Hippocampal formation (tissue), 2 donors: ENCODE measurements at regions not wholly inside any gene's neighbourhood (a gene's known extent, or its start where the extent isn't known, plus 50 kb on each side); places are given as distances from the start of the nearest gene placed in this dataset.

Source experiments
- DNase-seq, 2 donors: peaks; one replicate each; lab custom pipeline; 2025; lab: John Stamatoyannopoulos, UW

DNA sequence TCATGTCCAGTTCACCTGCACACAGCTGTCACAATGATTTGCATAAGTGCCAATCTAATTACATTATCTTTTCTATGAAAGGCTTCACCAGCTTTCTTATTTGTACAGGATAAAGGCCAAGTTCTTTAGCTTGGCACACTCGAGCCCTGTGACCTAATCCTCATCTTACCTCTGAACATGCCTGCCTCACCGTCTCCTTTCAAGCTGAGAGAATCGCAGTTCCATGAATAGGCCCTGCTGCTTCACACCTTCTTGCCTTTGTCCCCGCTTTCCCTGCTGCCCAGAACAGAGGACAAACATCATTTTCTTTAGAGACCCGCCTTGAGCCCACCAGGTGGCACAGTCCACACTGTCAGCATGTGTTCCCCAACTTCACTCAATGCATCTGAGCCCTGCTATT, 1094.7 kb downstream of the BCL11A start:
- no peak for DNase-seq

- no peak for DNase-seq
These were observed 1097.2 kb downstream of the BCL11A start for GRCh38 chr2:59456285-59456684.

- no peak for DNase-seq
These were observed 1104.2 kb downstream of the BCL11A start for GRCh38 chr2:59449274-59449673.

- no peak for DNase-seq
These were observed 1113.0 kb downstream of the BCL11A start for GRCh38 chr2:59440491-59440890.

- no peak for DNase-seq
These were observed 1117.8 kb downstream of the BCL11A start for GRCh38 chr2:59435635-59436034.

GRCh38 chr2:59428940-59429339, 1124.5 kb downstream of the BCL11A start:
- no peak for DNase-seq

GRCh38 chr2:59427980-59428379, 1125.5 kb downstream of the BCL11A start:
- DNase-seq, result no peak

DNA sequence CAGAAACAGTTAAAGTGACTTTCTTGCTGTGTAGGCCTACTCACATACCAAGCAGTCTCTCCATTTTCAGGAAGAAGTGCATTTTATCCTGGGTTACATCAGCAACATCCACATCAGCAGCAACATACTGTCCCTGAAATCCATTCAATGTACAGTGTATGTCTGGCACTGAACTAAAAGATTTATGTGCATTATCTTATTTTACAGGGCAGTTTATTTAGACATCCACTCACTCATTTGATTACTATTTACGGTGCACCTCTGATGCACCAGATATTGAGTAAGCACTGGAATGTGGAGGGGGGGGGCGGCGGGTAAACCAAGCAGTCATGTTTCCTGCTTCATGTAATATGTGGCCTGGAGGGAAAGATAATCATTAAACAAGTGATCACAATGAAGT, 1128.2 kb downstream of the BCL11A start:
- no peak for DNase-seq

DNA sequence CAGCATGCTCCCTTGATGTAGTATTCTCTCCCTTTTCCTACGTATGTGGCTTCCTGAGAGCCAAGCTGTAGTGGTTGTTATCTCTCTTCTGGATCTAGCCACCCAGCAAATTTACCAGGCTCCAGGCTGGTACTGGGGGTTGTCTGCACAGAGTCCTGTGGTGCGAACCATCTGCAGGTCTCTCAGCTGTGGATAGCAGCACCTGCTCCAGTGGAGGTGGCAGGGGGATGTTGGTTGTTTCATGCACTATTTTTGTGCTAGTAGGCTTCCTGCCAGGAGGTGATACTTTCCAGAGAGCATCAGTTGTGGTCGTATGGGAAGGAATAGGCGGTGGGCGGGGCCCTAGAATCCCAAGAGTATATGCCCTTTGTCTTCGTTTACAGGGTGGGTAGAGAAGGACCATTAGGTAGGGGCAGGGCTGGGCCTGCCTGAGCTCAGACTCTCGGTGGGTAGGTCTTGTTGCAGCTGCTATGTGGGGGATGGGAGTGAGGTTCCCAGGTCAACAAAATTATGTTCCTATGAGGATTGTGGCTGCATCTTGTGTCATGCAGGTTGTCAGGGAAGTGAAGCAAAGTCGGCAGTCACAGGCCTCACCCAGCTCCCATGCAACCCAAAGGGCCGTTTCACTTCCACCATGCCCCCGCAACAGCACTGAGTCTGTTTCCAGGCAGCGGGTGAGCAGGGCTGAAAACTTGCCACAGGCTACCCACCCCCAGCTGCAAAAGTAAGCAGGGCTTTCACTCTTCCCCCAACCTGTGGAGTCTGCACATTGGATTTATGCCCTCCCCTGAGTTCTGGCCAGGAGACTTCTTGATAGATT, 1139.5 kb downstream of the BCL11A start:
- no peak for DNase-seq

DNA sequence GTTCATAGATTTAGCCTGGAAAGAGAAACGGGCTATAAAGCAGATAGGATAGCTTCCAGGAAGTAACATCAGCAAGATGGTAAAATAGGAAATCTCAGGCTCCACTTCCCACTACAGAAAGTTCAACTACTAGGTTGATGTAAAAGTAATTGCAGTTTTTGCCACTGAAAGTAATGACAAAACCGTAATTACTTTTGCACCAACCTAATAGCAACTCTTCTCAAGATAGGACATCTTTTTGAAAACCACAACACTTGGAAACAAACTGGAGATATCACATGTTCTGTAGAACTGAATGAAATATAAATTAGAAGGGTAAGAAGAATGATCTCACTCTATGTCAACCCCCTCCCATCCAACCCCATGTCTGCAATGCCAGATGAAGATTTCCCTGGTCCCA, 1154.3 kb downstream of the BCL11A start:
- no peak for DNase-seq

DNA sequence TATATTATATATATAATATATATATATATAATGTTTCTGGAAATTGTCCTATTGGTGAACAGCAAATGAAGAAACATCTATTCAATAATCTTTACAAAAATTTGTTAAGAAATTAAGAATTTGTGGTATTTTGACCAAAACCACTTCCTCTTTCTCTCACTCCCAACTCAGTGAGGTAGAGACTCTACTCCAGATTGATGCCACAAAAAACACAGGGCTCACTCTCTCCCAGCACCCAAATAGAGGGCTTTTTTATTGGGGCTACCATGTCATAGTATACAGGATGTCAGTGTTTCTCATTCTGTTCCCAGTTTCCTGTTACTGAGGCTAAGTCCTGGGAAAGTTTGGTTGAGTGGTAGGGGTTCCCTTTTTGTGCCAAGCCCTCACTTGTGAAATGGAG, 1155.4 kb downstream of the BCL11A start:
- DNase-seq, result no peak

DNA sequence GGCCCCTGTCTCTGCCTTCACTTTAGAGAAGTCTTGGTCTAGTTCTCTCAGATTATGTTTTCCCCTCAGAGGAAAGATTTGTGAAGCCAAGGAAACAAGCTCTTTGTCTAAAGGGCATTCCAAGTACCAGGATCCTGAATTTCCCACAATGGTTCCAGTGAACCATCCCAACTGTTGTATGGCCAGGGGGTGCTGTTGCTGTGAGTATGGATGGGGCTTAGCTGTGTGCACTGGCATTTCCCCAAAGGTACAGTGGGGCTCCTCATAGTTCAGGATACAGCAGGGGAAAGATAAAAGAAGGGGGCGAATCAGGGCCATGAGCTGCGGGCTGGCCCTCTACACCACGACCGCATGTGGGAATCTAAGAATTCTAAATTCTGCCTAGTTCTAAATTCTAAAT, 1154.0 kb upstream of the FANCL start:
- no peak for DNase-seq

- no peak for DNase-seq
These were observed 1150.8 kb upstream of the FANCL start for GRCh38 chr2:59391896-59392295.

GRCh38 chr2:59390581-59390980, 1149.5 kb upstream of the FANCL start:
- DNase-seq, result no peak

- DNase-seq, result no peak
These were observed 1148.1 kb upstream of the FANCL start for GRCh38 chr2:59389240-59389639.

- DNase-seq, result no peak
These were observed 1144.8 kb upstream of the FANCL start for GRCh38 chr2:59385971-59386370.

DNA sequence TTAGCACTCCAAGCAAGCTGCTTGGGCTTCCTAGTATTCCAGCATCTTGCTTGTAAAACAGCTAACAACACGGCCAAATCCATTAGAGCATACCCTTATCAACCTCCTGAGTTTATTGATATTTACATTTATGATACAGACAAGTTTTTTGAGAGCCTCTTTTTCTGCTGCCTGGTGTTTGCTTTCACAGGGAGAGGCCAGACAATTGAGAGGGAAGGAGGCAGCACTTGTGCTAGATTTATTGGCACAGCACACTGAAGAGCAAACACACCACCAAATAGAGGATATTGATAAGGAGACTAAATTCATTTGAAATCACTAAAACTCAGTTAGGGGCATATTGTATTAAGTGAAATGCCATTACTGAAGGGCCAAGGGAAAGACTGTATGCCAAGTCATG, 1142.3 kb upstream of the FANCL start:
- no peak for DNase-seq

GRCh38 chr2:59378127-59378526, 1137.0 kb upstream of the FANCL start:
- no peak for DNase-seq

DNA sequence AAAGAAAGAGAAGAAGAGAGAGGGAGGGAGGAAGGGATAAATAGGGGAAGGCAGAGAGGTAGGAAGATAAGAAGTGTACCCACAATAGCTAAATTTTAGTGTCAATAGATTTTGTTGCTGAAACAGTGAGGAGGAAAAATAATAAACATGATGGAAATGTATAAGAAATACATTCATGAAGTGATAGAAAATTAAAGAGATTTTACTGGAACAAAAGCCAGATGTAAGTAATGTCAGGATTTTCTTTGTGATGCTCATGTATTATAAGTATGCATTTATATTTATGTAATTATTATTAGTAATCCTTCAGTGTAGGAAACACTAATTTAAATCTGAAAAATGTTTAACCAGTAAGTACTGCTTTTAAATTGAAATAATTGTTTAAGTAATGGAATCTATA, 1125.2 kb upstream of the FANCL start:
- DNase-seq, result no peak

GRCh38 chr2:59354498-59354897, 1113.4 kb upstream of the FANCL start:
- DNase-seq, result no peak

DNA sequence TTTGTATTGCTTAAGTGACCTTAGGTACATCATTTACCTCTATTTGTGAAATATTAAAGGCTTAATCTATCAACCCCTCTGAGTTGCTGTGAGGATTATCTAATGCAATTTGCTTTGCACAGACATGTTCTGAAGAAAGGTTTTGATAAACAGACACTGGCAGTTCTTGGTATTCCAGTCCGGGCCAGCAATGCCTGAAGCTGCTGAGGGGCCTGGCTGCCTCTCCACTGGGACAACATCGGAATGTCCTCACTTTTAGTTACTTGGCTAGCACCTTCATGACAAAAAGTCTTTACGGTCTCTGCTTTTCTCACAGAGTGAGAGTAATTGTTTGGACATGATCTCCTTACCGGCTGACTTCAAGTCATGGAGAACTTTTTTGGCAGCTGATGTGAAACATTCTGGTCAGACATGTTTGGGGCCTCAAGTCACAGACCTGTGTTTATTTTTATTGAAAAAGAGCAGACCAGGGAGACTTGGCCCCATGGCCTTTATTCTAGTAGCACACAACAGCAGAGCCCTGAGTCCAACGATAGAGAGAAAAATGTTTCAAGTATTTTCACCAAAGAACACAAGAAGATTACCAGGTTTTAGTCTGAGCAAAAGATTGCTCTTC, 1112.3 kb upstream of the FANCL start:
- DNase-seq, result no peak

DNA sequence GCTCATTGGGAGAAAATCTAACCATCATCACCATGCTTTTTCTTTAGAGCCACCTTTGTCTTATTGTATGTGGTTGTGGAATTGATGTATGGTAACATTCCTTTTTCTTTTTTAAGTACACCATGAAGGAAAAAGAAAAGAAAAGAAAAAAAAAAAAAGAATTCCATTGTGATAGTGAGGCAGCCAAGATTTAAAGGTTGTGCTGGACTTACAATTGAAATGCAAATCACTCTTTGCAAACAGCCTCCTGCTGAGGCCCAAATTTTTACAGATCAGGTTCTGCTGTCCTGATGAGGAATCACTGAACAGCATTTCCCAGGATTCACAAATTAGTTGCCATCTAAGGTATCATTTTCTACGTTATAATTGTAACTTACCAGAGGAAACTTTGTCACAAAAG, 1101.0 kb upstream of the FANCL start:
- DNase-seq, result no peak

GRCh38 chr2:59339837-59340207, 1098.7 kb upstream of the FANCL start:
- no peak for DNase-seq
